ENCODE measurements at regions not wholly inside any gene's neighbourhood (a gene's known extent, or its start where the extent isn't known, plus 50 kb on each side); places are given as distances from the start of the nearest gene placed in this dataset.

DNA sequence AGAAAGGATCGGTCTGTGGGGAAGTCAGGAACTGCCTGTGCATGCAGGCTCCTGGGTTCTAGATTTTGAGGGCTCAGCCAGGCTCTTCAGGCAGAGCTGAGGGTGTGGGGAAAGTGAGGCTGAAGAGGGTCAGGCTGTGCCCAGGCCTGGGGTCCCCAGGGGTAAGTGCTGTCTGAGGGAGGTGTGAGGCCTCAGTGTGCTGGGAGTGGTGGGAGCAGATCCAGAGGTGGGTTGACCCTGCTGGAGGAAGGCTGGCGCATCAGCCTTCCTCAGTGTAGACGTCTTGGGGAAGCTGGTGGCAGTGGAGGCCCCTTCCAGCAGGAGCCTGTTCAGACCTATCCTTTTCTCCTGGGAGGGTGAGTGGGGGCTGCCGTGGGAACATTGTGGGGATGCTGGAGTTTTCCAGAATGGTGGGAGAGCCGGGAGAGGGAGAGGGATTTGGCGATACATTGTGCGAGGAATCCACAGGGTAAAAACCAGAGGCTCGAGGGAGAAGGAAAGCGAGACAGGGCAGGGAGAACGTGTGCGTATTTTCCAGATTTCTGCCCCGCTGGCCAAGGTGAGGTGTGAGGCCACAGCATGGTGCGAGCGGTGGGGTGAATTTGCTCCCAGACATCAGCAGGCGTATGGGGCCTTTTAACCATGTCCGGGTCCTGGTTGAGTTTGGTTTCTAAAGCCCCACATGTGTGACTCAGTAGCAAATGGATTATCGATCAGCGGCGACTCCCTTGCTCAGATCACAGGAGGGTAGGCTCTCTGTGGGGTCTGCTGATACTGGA is 237.7 kb downstream of the TEX29 start:
- TF ChIP-seq, protein P1, sequence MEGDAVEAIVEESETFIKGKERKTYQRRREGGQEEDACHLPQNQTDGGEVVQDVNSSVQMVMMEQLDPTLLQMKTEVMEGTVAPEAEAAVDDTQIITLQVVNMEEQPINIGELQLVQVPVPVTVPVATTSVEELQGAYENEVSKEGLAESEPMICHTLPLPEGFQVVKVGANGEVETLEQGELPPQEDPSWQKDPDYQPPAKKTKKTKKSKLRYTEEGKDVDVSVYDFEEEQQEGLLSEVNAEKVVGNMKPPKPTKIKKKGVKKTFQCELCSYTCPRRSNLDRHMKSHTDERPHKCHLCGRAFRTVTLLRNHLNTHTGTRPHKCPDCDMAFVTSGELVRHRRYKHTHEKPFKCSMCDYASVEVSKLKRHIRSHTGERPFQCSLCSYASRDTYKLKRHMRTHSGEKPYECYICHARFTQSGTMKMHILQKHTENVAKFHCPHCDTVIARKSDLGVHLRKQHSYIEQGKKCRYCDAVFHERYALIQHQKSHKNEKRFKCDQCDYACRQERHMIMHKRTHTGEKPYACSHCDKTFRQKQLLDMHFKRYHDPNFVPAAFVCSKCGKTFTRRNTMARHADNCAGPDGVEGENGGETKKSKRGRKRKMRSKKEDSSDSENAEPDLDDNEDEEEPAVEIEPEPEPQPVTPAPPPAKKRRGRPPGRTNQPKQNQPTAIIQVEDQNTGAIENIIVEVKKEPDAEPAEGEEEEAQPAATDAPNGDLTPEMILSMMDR (conservative IDR thresholded peaks at IDR 0.05; ENCODE audit: control insufficient read depth, insufficient read depth, low read depth, low read length): no peak
- no peak for DNase-seq (ENCODE audit: low read depth)
- no peak overlapping the region for H3K4me3 ChIP-seq (ENCODE audit: control insufficient read depth, low read depth, low read length)

DNA sequence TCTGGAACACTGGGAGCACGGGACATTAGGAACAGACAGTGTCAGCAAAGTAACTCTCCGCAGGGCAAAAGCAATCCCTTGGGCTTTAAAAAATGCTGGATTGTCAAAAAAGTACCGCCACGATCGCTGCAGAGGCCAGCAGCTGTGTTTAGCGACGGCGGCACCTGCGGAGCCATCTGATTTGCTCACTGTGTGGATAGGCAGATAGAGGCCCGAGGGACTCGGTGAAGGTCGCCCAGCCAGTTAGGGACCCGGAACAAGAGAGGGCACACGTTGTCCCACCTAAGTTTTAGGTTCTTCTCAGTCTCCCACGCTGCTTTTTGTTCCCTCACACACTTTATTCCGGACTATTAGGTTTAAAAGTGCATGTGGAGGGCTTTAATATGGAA is 238.3 kb downstream of the TEX29 start:
- TF ChIP-seq, protein P1 (conservative IDR thresholded peaks at IDR 0.05; ENCODE audit: control insufficient read depth, insufficient read depth, low read depth, low read length): no peak
- no peak for DNase-seq (ENCODE audit: low read depth)
- no peak overlapping the region for H3K4me3 ChIP-seq (ENCODE audit: control insufficient read depth, low read depth, low read length)

DNA sequence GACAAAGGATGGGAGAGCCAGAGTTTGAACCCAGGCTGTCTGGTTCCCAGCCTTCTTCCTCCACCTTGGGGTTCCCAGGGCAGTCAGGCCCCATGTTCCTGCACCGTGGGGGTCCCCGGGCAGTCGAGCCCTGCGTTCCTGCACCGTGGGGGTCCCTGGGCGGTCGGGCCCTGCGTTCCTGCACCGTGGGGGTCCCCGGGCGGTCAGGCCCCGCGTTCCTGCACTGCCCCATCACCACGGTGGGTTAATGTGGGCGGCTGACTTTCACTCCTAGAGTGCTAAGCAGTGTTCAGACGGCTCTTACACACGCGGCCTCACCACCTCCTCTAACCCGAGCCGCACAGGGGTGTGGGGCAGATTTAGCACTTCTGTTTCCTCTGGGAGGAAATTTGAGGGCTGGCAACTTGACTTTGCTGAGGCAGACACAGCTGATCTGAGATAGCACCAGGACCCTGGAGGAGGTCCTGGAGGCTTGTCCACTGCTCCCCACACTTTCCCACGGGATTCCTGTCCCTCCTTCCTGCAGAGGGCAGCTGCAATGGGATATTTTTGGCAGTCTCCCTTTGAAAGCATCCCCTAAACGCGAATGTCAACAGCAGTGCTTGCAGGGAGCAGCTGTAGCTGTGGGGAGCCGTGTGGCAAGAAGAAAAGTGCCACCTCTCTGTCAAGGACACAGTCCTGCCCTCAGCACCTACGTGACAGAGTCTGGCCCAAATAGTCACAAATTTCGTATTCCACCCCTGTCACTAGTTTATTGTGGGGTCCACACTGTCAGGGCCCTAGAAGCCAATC is 239.4 kb downstream of the TEX29 start:
- TF ChIP-seq, protein P1 (conservative IDR thresholded peaks at IDR 0.05; ENCODE audit: control insufficient read depth, insufficient read depth, low read depth, low read length): no peak
- no peak for DNase-seq (ENCODE audit: low read depth)
- H3K4me3 ChIP-seq (ENCODE audit: control insufficient read depth, low read depth, low read length): no peak overlapping the region

DNA sequence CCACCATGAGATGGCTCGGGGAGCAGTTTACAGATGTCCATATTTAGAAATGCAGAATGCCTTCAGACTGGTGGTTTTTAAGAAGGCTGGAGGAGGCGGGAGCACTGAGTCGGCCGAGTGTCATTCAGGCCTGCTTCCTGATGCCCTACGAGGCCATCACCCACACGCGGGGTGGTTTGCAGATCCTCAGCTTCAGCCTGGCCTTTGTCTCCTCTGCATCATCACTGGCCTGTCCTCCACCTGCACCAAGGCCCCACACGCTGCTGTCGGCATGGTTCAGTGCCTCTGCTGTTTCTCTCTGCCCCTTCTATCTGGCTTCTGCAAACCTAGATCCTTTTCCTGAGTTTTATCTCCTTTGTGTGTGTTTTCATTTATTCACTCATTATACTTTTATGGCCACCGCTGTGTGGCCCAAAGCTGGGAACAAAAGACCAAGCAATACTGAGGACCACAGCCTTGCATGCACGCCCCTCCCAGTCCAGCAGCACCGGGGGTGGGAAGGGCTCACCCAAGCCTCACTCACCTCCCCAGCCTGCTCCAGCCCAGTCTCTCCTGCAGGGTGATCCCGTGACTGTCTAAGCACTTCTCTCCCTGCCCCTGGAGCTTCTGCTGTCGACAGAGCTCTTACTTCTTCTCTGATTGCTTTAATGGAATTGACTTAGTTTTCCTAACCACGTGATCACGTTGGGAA is 240.8 kb downstream of the TEX29 start:
- H3K4me3 ChIP-seq (ENCODE audit: control insufficient read depth, low read depth, low read length): no peak overlapping the region
- no peak for DNase-seq (ENCODE audit: low read depth)
- TF ChIP-seq, protein P1 (conservative IDR thresholded peaks at IDR 0.05; ENCODE audit: control insufficient read depth, insufficient read depth, low read depth, low read length): no peak

DNA sequence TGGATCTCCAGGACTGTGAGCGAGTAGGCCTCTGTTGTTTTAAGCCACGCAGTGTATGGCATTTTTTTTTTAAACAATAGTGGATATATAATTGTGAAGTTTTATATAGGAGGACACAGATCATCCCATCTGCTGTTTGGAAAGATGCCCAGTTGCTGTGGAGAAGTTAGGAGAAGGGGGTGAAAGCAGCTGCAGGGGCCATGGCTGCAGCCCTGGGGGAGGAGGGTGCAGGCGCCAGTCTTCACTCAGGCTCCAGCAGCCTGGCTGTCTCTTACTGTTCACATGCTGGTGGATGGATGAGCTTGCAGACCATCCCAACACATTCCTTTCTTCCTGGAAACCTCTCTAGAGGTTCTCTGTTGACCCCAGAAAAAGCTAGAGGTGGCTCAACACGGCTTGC is 242.3 kb downstream of the TEX29 start:
- TF ChIP-seq, protein P1 (conservative IDR thresholded peaks at IDR 0.05; ENCODE audit: control insufficient read depth, insufficient read depth, low read depth, low read length): no peak
- no peak overlapping the region for H3K4me3 ChIP-seq (ENCODE audit: control insufficient read depth, low read depth, low read length)
- no peak for DNase-seq (ENCODE audit: low read depth)

DNA sequence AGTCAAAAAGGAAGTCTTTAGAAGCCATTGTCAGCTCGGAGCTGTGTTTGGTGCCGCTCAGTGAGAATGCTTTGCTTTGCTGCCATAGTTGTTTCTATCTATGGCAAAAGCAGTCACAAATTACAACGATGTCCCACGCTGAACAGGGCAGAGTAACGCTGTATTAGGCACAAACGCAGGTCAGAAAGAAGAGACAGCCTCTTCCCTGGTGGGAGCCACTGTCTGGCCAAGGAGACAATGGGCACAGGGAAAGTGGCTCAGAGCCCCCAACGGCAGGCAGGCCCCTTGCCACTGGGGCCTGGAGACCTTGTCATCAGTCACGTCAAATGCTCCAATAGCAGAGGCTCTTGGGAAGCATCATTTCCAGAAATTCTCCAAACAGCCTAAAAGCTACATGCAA is 244.2 kb downstream of the TEX29 start:
- no peak for DNase-seq (ENCODE audit: low read depth)
- no peak overlapping the region for H3K4me3 ChIP-seq (ENCODE audit: control insufficient read depth, low read depth, low read length)
- TF ChIP-seq, protein P1 (conservative IDR thresholded peaks at IDR 0.05; ENCODE audit: control insufficient read depth, insufficient read depth, low read depth, low read length): no peak
